Uterus (tissue), 3 donors: ENCODE measurements at regions not wholly inside any gene's neighbourhood (a gene's known extent, or its start where the extent isn't known, plus 50 kb on each side); places are given as distances from the start of the nearest gene placed in this dataset.

Experiments
- DNase-seq, 2 donors: peaks; one replicate each; pipeline ENCODE4 v3.0.0-alpha.2; 2019 to 2020
- H3K27ac ChIP-seq, 2 donors: fragments of 200-600 bp; sonication (generic); 1 replicate in 1 of 2; 2 replicates in 1 of 2; pipeline ENCODE4 v1.5.1; 2016 to 2018
- H3K27me3 ChIP-seq, 2 donors: fragments of 200-600 bp; sonication (generic); one replicate each; pipeline ENCODE4 v1.5.1; 2018 to 2019; ENCODE audit warnings: control low read depth in 1 of 2
- H3K36me3 ChIP-seq, 2 donors: fragments of 200-600 bp; sonication (generic); one replicate each; pipeline ENCODE4 v1.5.1; 2019; ENCODE audit warnings: control low read depth in 1 of 2
- H3K4me1 ChIP-seq, 2 donors: fragments of 200-600 bp; sonication (generic); one replicate each; pipeline ENCODE4 v1.5.1; 2018 to 2019; ENCODE audit warnings: control low read depth in 1 of 2
- H3K4me3 ChIP-seq, 2 donors: fragments of 200-600 bp; sonication (generic); 1 replicate in 1 of 2; 2 replicates in 1 of 2; pipeline ENCODE4 v1.5.1; 2018 to 2019; ENCODE audit warnings: mild to moderate bottlenecking in 1 of 2
- H3K9me3 ChIP-seq, 2 donors: fragments of 200-600 bp; sonication (generic); one replicate each; pipeline ENCODE4 v1.5.1; 2019; ENCODE audit warnings: control low read depth in 1 of 2
- CTCF ChIP-seq, 4 experiments: fragments of 200-600 bp in 2 of 4; fragments of 450-650 bp in 2 of 4; sonication (generic) in 2 of 4; IDR thresholded peaks; one replicate each; pipeline ENCODE4 v1.5.1; 2016 to 2019; ENCODE audit warnings: antibody characterized with exemption in 4 of 4, mild to moderate bottlenecking in 2 of 4, moderate library complexity in 1 of 4
- POLR2A ChIP-seq, 2 donors: fragments of 450-650 bp; IDR thresholded peaks; one replicate each; pipeline ENCODE4 v1.6.1; 2016; ENCODE audit warnings: antibody characterized with exemption in 2 of 2, mild to moderate bottlenecking in 1 of 2, moderate library complexity in 1 of 2
- intact Hi-C: fragments of 100-400 bp; cut with DNase I; formaldehyde crosslinking; loops from one replicate; pipeline ENCODE4 v1.15.1; 2023; ENCODE audit warnings: low total_unique reads
- donor health status: DM: yes; HTN: yes; CAD: no.

DNA sequence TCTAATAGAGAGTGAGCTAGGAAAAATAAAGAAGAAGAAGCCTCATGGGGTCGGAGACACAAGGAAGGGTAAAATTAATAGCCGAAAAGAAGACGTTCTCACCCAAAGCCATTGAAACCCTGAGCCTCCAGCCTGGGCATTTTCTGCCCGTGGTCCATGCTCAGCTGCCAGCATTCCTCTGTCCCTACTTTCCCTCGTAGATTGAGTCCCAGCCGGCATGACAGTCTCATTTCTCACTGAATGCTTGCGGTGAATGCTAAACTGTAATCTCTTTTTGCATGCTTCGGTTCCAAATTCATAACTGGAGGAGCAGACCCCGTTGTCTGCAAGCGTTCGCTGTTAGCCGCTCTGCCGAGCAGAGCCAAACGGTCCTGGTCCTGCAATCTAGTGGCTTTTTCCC lies 54.0 kb upstream of the COX10 start:
- Histone ChIP-seq H3K27me3 (no peaks in the 10 kb centered on the region), H3K27ac (no peak overlapping the region), H3K9me3 (no peaks in the 10 kb centered on the region), H3K4me1 (no peaks in the 10 kb centered on the region), H3K36me3 (no peaks in the 10 kb centered on the region), H3K4me3 (no peak overlapping the region)
- intact Hi-C loops, result no loop called here
- no peak for DNase-seq
- TF ChIP-seq CTCF (IDR thresholded peaks at IDR 0.05) (no peak), POLR2A (IDR thresholded peaks at IDR 0.05) (no peak)

GRCh38 chr17:14016858-14017257 lies 52.4 kb upstream of the COX10 start:
- intact Hi-C loops, result no loop called here
- no peak for TF ChIP-seq POLR2A (IDR thresholded peaks at IDR 0.05)
- no peak for TF ChIP-seq CTCF (IDR thresholded peaks at IDR 0.05)
- Histone ChIP-seq H3K9me3 (no peaks in the 10 kb centered on the region), H3K4me3 (no peak overlapping the region), H3K27ac (no peak overlapping the region), H3K36me3 (no peaks in the 10 kb centered on the region), H3K4me1 (no peaks in the 10 kb centered on the region), H3K27me3 (no peaks in the 10 kb centered on the region)
- no peak for DNase-seq

- TF ChIP-seq POLR2A (IDR thresholded peaks at IDR 0.05) (no peak), CTCF (IDR thresholded peaks at IDR 0.05) (no peak)
- no peaks in the 10 kb centered on the region for H3K4me1 ChIP-seq
- no peaks in the 10 kb centered on the region for H3K27me3 ChIP-seq
- H3K4me3 ChIP-seq, result no peak overlapping the region
- intact Hi-C loops, result no loop called here
- H3K27ac ChIP-seq, result no peak overlapping the region
- DNase-seq, result no peak
- no peaks in the 10 kb centered on the region for H3K36me3 ChIP-seq
- no peaks in the 10 kb centered on the region for H3K9me3 ChIP-seq
Measured at GRCh38 chr17:14019186-14019956, 49.9 kb upstream of the COX10 start.
